Gastroesophageal sphincter (tissue), 4 donors: ENCODE measurements at regions not wholly inside any gene's neighbourhood (a gene's known extent, or its start where the extent isn't known, plus 50 kb on each side); places are given as distances from the start of the nearest gene placed in this dataset.

Experiments used
- ATAC-seq: fragments of 150-250 bp; one replicate; pipeline ENCODE4 v1.9.1; 2016; ENCODE audit warnings: mild to moderate bottlenecking, moderate library complexity
- H3K27ac ChIP-seq, 4 donors: fragments of 200-600 bp; sonication (generic) in 3 of 4; 1 replicate in 3 of 4; 2 replicates in 1 of 4; pipeline ENCODE4 v1.5.1; 2016 to 2019
- H3K27me3 ChIP-seq: fragments of 200-600 bp; sonication (generic); one replicate; pipeline ENCODE4 v1.5.1; 2019
- H3K36me3 ChIP-seq, 2 donors: fragments of 200-600 bp; sonication (generic); one replicate each; pipeline ENCODE4 v1.5.1; 2019; ENCODE audit warnings: control low read depth in 1 of 2
- H3K4me1 ChIP-seq, 3 donors: fragments of 200-600 bp; sonication (generic); 1 replicate in 2 of 3; 2 replicates in 1 of 3; pipeline ENCODE4 v1.5.1; 2016 to 2019; ENCODE audit warnings: control low read depth in 2 of 3
- H3K4me3 ChIP-seq, 2 donors: fragments of 200-600 bp; sonication (generic); one replicate each; pipeline ENCODE4 v1.5.1; 2019; ENCODE audit warnings: mild to moderate bottlenecking in 1 of 2, moderate library complexity in 1 of 2
- H3K9me3 ChIP-seq, 3 donors: fragments of 200-600 bp; sonication (generic); one replicate each; pipeline ENCODE4 v1.5.1; 2017 to 2019; ENCODE audit warnings: control low read depth in 2 of 3
- CTCF ChIP-seq, 4 experiments: fragments of 200-600 bp in 2 of 4; fragments of 450-650 bp in 2 of 4; sonication (generic) in 1 of 4; IDR thresholded peaks; one replicate each; pipeline ENCODE4 v1.5.1; 2017 to 2019; ENCODE audit warnings: antibody characterized with exemption in 4 of 4, mild to moderate bottlenecking in 2 of 4, moderate library complexity in 2 of 4
- EP300 ChIP-seq: sonication (generic); formaldehyde crosslinking; IDR thresholded peaks from one replicate; pipeline ENCODE4 v1.6.1; 2017; ENCODE audit warnings: antibody characterized with exemption, mild to moderate bottlenecking
- POLR2A ChIP-seq, 2 donors: fragments of 450-650 bp; IDR thresholded peaks; one replicate each; pipeline ENCODE4 v1.6.1; 2017; ENCODE audit warnings: antibody characterized with exemption in 2 of 2, mild to moderate bottlenecking in 2 of 2, moderate library complexity in 1 of 2
- POLR2AphosphoS5 ChIP-seq: sonication (generic); formaldehyde crosslinking; IDR thresholded peaks from one replicate; pipeline ENCODE4 v1.6.1; 2017; ENCODE audit warnings: antibody characterized with exemption
- WGBS, 2 donors: methylation state at CpG; one replicate each; pipeline ENCODE4 v1.1.5; 2018; ENCODE audit warnings: low coverage in 1 of 2; 5-methylcytosine and 5-hydroxymethylcytosine counted together

DNA sequence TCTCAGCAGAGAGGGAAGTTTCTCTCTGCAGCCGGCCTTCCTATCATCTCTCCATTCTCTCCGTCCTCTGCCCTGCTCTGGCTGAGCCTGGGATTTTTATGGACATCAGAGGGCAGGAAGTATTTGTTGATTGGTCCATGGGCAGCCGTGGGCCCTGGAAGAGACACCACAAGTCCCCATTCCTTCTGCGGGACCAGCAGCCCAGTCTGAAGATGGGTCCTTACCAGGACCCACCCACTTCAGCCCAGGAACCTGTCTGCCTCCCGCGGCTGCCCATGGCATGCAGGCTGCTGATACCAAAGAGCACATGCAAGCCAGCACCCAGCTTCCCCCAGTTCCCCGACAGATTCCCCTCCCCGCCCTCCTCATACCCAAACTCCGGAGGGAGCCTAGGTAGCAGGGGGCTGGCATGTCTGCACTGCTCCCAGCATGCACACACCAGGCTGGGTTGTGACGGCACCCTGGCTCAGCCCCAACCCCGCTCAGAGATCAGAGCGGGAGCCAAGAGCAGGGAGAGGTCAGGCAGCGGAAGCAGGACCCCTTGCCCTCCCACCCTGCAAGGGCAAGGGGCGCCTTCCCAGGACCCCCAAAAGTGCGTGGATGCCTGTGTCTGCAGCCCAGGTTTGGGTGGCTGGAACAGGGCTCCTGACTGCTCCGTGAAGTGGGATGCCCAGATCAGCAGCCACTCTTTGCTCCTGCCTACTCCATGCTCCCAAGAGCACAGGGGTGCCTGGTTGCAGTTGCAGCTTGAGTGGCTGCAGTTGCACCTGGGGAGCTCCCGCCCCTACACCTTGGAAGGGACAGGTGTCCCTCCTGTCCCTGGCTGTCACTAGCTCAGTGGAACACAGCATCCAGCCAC lies 538.6 kb upstream of the POT1 start:
- H3K27ac ChIP-seq: no peak overlapping the region
- WGBS, 2 donors: 85 to 88% methylated on average over 2 of the region's 17 CpGs
- no peaks in the 10 kb centered on the region for H3K4me1 ChIP-seq
- no peak overlapping the region for H3K4me3 ChIP-seq
- H3K36me3 ChIP-seq: no peaks in the 10 kb centered on the region
- ATAC-seq: peak; percentile 25
- no peak for TF ChIP-seq CTCF (IDR thresholded peaks at IDR 0.05)
- TF ChIP-seq EP300: no peak
- no peak for TF ChIP-seq POLR2A (IDR thresholded peaks at IDR 0.05)
- no peaks in the 10 kb centered on the region for H3K27me3 ChIP-seq
- no peaks in the 10 kb centered on the region for H3K9me3 ChIP-seq

DNA sequence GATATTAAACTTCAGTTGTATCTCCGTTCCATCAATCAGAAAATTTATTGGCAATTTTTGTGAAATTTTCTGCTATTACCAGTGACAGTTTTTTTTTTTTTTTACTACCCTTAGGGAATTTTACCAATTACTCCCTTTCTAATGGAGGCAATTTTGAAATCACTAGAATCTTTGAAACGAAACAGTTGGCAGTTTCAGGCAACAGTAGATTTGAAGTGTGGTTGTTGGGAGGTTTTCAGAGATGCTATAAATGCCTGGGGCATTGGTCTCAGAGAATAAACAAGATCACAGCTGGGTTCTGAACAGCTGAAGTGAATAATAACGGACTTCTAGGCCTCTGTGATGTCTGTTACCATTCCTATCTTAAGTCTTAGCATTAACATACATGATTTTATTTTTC lies 535.9 kb upstream of the POT1 start:
- Histone ChIP-seq H3K4me1 (no peaks in the 10 kb centered on the region), H3K4me3 (no peak overlapping the region), H3K27ac (no peak overlapping the region), H3K27me3 (no peaks in the 10 kb centered on the region), H3K9me3 (no peaks in the 10 kb centered on the region), H3K36me3 (no peaks in the 10 kb centered on the region)
- WGBS, 2 donors: 30 to 55% methylated on average over 2 to 3 of the region's 3 CpGs
- no peak for ATAC-seq
- TF ChIP-seq EP300 (no peak), POLR2AphosphoS5 (no peak), CTCF (IDR thresholded peaks at IDR 0.05) (no peak), POLR2A (IDR thresholded peaks at IDR 0.05) (no peak)

GRCh38 chr7:125462615-125463014 lies 533.0 kb upstream of the POT1 start:
- Histone ChIP-seq H3K9me3 (peaks cover 0 to 8% (median 0%) of the 10 kb centered on the region in 3 donors), H3K36me3 (no peaks in the 10 kb centered on the region), H3K27me3 (no peaks in the 10 kb centered on the region), H3K27ac (no peak overlapping the region), H3K4me1 (no peaks in the 10 kb centered on the region), H3K4me3 (no peak overlapping the region)
- 93 to 98% methylated on average over 2 of the region's 2 CpGs for WGBS, 2 donors
- no peak for ATAC-seq
- TF ChIP-seq CTCF (IDR thresholded peaks at IDR 0.05): no peak
- TF ChIP-seq POLR2A (IDR thresholded peaks at IDR 0.05): no peak
- TF ChIP-seq POLR2AphosphoS5: no peak
- no peak for TF ChIP-seq EP300

DNA sequence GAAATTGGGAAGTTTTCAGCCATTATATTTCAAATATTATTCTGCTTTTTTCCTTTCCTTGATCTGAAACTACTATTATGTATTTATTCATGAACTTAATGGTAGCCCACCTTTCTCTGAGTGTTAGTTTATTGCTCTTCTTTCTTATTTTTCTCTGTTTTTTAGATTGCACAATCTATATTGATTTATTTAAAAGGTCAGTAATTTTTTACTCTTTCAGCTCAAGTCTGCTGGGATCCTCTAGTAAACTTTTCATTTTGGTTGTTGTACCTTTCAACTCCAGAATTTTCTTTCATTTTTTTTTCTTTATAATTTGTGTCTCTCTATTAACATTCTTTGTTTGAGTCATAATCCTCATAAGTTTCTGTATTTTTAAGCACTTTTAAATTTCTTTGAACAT lies 529.4 kb upstream of the POT1 start:
- Histone ChIP-seq H3K27ac (no peak overlapping the region), H3K27me3 (no peaks in the 10 kb centered on the region), H3K4me3 (no peak overlapping the region), H3K9me3 (peaks cover 0 to 11% (median 0%) of the 10 kb centered on the region in 3 donors), H3K36me3 (no peaks in the 10 kb centered on the region), H3K4me1 (no peaks in the 10 kb centered on the region)
- TF ChIP-seq POLR2A (IDR thresholded peaks at IDR 0.05): no peak
- no peak for TF ChIP-seq CTCF (IDR thresholded peaks at IDR 0.05)
- no peak for TF ChIP-seq POLR2AphosphoS5
- no peak for TF ChIP-seq EP300
- ATAC-seq: no peak

DNA sequence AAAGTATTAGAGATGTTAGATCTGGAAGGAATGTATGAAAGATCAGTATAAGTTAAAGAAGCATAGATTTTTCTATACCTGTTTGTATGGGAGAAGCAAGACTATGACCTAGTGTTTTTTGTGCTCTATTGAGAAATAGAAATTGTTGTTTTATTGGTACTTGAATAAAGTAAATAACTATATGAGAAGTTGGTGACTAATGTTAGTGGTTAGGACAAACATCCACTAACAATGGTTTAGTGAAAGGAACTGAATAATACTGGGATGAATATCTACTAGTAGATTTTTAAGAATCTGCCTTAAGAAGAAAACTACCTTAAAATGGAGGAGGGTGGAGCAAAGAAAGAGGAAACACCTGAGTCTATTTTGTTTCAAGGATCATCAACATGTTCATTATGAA lies 521.1 kb upstream of the POT1 start:
- H3K4me3 ChIP-seq: no peak overlapping the region
- no peaks in the 10 kb centered on the region for H3K9me3 ChIP-seq
- TF ChIP-seq POLR2A (IDR thresholded peaks at IDR 0.05) (no peak), EP300 (no peak), POLR2AphosphoS5 (no peak), CTCF (IDR thresholded peaks at IDR 0.05) (no peak)
- no peaks in the 10 kb centered on the region for H3K36me3 ChIP-seq
- H3K27ac ChIP-seq: no peak overlapping the region
- ATAC-seq: no peak
- H3K4me1 ChIP-seq: no peaks in the 10 kb centered on the region
- H3K27me3 ChIP-seq: no peaks in the 10 kb centered on the region
